HG03103 (cell line): ENCODE measurements at regions not wholly inside any gene's neighbourhood (a gene's known extent, or its start where the extent isn't known, plus 50 kb on each side); places are given as distances from the start of the nearest gene placed in this dataset.

Experiments used
- ATAC-seq: cut with Tn5 transposase; IDR thresholded peaks from one replicate; pipeline ENCODE4 v1.9.1; 2021; ENCODE audit warnings: low read depth; ENCODE audit not compliant: unreplicated experiment

GRCh38 chr10:58140691-58141347, 126.9 kb downstream of the IPMK start:
- no peak for ATAC-seq

GRCh38 chr10:58140054-58140453, 127.6 kb downstream of the IPMK start:
- no peak for ATAC-seq

GRCh38 chr10:58137813-58138212, 129.9 kb downstream of the IPMK start:
- no peak for ATAC-seq

- no peak for ATAC-seq
Measured at GRCh38 chr10:58115218-58116050, 152.3 kb downstream of the IPMK start.

GRCh38 chr10:58109731-58110130, 158.0 kb downstream of the IPMK start:
- ATAC-seq = no peak

- no peak for ATAC-seq
Measured at GRCh38 chr10:58107506-58107905, 160.2 kb downstream of the IPMK start.

GRCh38 chr10:58106211-58107035, 161.3 kb downstream of the IPMK start:
- ATAC-seq = no peak

GRCh38 chr10:58104351-58104751, 163.3 kb downstream of the IPMK start:
- no peak for ATAC-seq

- ATAC-seq = no peak
Measured at GRCh38 chr10:58102897-58103296, 164.8 kb downstream of the IPMK start.

- no peak for ATAC-seq
Measured at GRCh38 chr10:58101682-58102081, 166.0 kb downstream of the IPMK start.

- no peak for ATAC-seq
Measured at GRCh38 chr10:58094985-58095718, 172.5 kb downstream of the IPMK start.

GRCh38 chr10:58091886-58092285, 175.8 kb downstream of the IPMK start:
- ATAC-seq = no peak

- ATAC-seq = no peak
Measured at GRCh38 chr10:58089739-58090138, 178.0 kb downstream of the IPMK start.

- no peak for ATAC-seq
Measured at GRCh38 chr10:58087896-58088295, 179.8 kb downstream of the IPMK start.

- no peak for ATAC-seq
Measured at GRCh38 chr10:58086763-58087150, 180.9 kb downstream of the IPMK start.

- no peak for ATAC-seq
Measured at GRCh38 chr10:58086144-58086762, 181.4 kb downstream of the IPMK start.

- no peak for ATAC-seq
Measured at GRCh38 chr10:58082248-58082647, 185.4 kb downstream of the IPMK start.

- no peak for ATAC-seq
Measured at GRCh38 chr10:58081353-58081752, 186.3 kb downstream of the IPMK start.

- ATAC-seq = no peak
Measured at GRCh38 chr10:58079461-58079860, 188.2 kb downstream of the IPMK start.

GRCh38 chr10:58072634-58073033, 195.1 kb downstream of the IPMK start:
- no peak for ATAC-seq
